GM12878 (cell line): ENCODE measurements at regions not wholly inside any gene's neighbourhood (a gene's known extent, or its start where the extent isn't known, plus 50 kb on each side); places are given as distances from the start of the nearest gene placed in this dataset.

Source experiments
- ATAC-seq: fragments of 200-7000 bp; cut with Tn5 transposase; 3 replicates; pipeline ENCODE4 v1.9.1; 2020; ENCODE audit warnings: mild to moderate bottlenecking, moderate library complexity
- BruUV-seq: library from RNA; stranded (reverse); fragments of 400-500 nt; replicated peaks from 2 replicates; lab custom pipeline; 2021; lab: Mats Ljungman, UMichigan
- CTCF ChIA-PET: fragments of 300-600 bp; sonication (Branson Sonifier 250); formaldehyde crosslinking; extraction: SDS; loops from one replicate; lab custom pipeline; 2021; ENCODE audit warnings: inconsistent platforms; lab: Yijun Ruan, JAX
- POLR2A ChIA-PET: fragments of 350-600 bp; formaldehyde crosslinking; extraction: SDS; loops from one replicate; lab custom pipeline; 2021; ENCODE audit warnings: inconsistent platforms; lab: Charles Lee
- RAD21 ChIA-PET: fragments of 300-600 bp; sonication (Branson Sonifier 250); formaldehyde crosslinking; loops from one replicate; lab custom pipeline; 2023; ENCODE audit warnings: antibody characterized with exemption; ENCODE audit not compliant: unreplicated experiment; lab: Charles Lee
- SMC1A ChIA-PET: fragments of 300-600 bp; sonication (Branson Sonifier 250); formaldehyde crosslinking; loops from one replicate; lab custom pipeline; 2023; ENCODE audit not compliant: unreplicated experiment, uncharacterized antibody; lab: Charles Lee
- DNase-seq: peaks from one replicate; pipeline ENCODE4 v3.0.0-alpha.2; 2011; ENCODE audit warnings: low read depth, low spot score
- FAIRE-seq: peaks from 3 replicates; lab custom pipeline; 2011; peaks lifted over from hg19 to GRCh38; lab: Jason Lieb, UNC
- H2AFZ ChIP-seq: 2 replicates; pipeline ENCODE4 v1.6.0; 2011; ENCODE audit warnings: low read depth, low read length, control low read depth; ENCODE audit not compliant: control insufficient read depth
- H3K27ac ChIP-seq: 2 replicates; pipeline ENCODE4 v1.5.1; 2011; ENCODE audit warnings: control low read depth; ENCODE audit not compliant: control insufficient read depth, insufficient read depth
- H3K27me3 ChIP-seq, 2 experiments: replicated peaks in 1 of 2; 2 replicates each; pipeline versions ENCODE4 v1.6.0 to v1.6.1; 2011; ENCODE audit warnings: low read length in 1 of 2; ENCODE audit not compliant: control insufficient read depth in 2 of 2, insufficient read depth in 2 of 2
- H3K36me3 ChIP-seq, 2 experiments: 2 replicates each; pipeline ENCODE4 v1.5.1; 2011; ENCODE audit warnings: low read length in 1 of 2; ENCODE audit not compliant: control insufficient read depth in 2 of 2, insufficient read depth in 2 of 2
- H3K4me1 ChIP-seq: 2 replicates; pipeline ENCODE4 v1.6.1; 2011; ENCODE audit warnings: mild to moderate bottlenecking, low read length, moderate library complexity, mixed read lengths; ENCODE audit not compliant: control insufficient read depth, insufficient read depth
- H3K4me2 ChIP-seq: 2 replicates; pipeline ENCODE4 v1.6.0; 2011; ENCODE audit warnings: control low read depth; ENCODE audit not compliant: control insufficient read depth, insufficient read depth
- H3K4me3 ChIP-seq: fragments of 200-600 bp; sonication (generic); 2 replicates; pipeline ENCODE4 v1.5.1; 2016
- H3K79me2 ChIP-seq: 2 replicates; pipeline ENCODE4 v1.6.0; 2011; ENCODE audit warnings: low read length; ENCODE audit not compliant: control insufficient read depth, insufficient read depth
- H3K9ac ChIP-seq: 2 replicates; pipeline ENCODE4 v1.8.0; 2011; ENCODE audit warnings: low read length, control low read depth, mixed read lengths; ENCODE audit not compliant: control insufficient read depth, insufficient read depth
- H3K9me3 ChIP-seq: replicated peaks from 3 replicates; pipeline ENCODE4 v1.5.1; 2011; ENCODE audit warnings: mild to moderate bottlenecking, low read length; ENCODE audit not compliant: control insufficient read depth, insufficient read depth
- H4K20me1 ChIP-seq: 2 replicates; pipeline ENCODE4 v1.6.0; 2011; ENCODE audit not compliant: control insufficient read depth, insufficient read depth
- KAT2A ChIP-seq: conservative IDR thresholded peaks from 2 replicates; pipeline ENCODE4 v1.6.1; 2011; ENCODE audit warnings: low read depth, low read length; ENCODE audit not compliant: control insufficient read depth
- WGBS: methylation state at CpG from one replicate; pipeline ENCODE4 v1.1.6; 2016; ENCODE audit warnings: low lambda C conversion rate; ENCODE audit not compliant: insufficient replicate concordance, insufficient coverage; ENCODE audit errors: missing lambda C conversion rate; 5-methylcytosine and 5-hydroxymethylcytosine counted together
- in situ Hi-C: fragments of 300-500 bp; cut with MboI; formaldehyde crosslinking; loops from 9 replicates; pipeline ENCODE4 v1.14.3; 2018; ENCODE audit warnings: mixed read lengths
- intact Hi-C: fragments of 100-400 bp; cut with micrococcal nuclease; formaldehyde crosslinking; loops from one replicate; pipeline ENCODE4 v1.14.2; 2022; ENCODE audit not compliant: unreplicated experiment
- TF ChIP-seq, protein P1 (sequence below): IDR thresholded peaks from 2 replicates; pipeline ENCODE4 v1.6.1; 2011; ENCODE audit warnings: low read depth, mild to moderate bottlenecking, low read length, moderate library complexity, borderline replicate concordance; ENCODE audit errors: extremely low read depth
- TF ChIP-seq, protein P2 (sequence below): fragments of 450-650 bp; IDR thresholded peaks from 2 replicates; pipeline ENCODE4 v1.6.1; 2017; ENCODE audit warnings: borderline replicate concordance
- TF ChIP-seq, protein P3 (sequence below): fragments of 450-650 bp; IDR thresholded peaks from 2 replicates; pipeline ENCODE4 v1.6.1; 2017; ENCODE audit warnings: mild to moderate bottlenecking, moderate library complexity
- TF ChIP-seq, protein P4 (sequence below): fragments of 450-650 bp; formaldehyde crosslinking; IDR thresholded peaks from 2 replicates; pipeline ENCODE4 v1.5.0; 2022; ENCODE audit warnings: mild to moderate bottlenecking, missing genetic modification characterization

DNA sequence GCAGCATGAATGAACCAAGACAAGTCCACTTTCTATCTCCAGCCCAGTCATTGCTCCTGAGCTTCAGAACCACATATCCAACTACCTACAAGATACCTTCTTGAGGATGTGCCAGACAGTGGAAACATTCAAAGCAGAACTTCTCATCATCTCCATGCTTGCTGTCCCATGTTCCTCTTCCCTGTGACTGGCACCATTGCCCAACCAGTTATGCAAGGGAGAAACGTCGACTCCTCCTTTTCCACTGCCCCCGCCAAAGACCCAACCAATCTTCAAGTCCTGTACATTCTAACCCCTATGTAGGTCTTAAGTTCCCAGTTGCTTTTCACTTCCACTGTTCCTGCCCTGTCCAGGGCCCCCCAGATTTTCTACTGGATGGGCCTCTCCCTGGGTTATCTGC is 225.7 kb downstream of the RPS24 start:
- H3K27ac ChIP-seq, result no peak overlapping the region
- no peak for FAIRE-seq
- H2AFZ ChIP-seq, result no peak overlapping the region
- ATAC-seq, result no peak
- TF ChIP-seq KAT2A, result no peak
- H3K27me3 ChIP-seq, result no peaks in the 10 kb centered on the region; a peak in 1 of 4 replicates
- no peak overlapping the region for H3K4me2 ChIP-seq
- H4K20me1 ChIP-seq, result no peaks in the 10 kb centered on the region
- no peak overlapping the region for H3K4me3 ChIP-seq
- intact Hi-C loops, result no loop called here
- SMC1A ChIA-PET, result interaction anchor here (1.8 kb wide), 1 partner anchor 398 kb away, joined by 5 read pairs; no protein-coding TSS in a partner anchor
- in situ Hi-C loops, result no loop called here
- no peaks in the 10 kb centered on the region for H3K36me3 ChIP-seq
- RAD21 ChIA-PET, result no interaction called here
- H3K79me2 ChIP-seq, result no peaks in the 10 kb centered on the region
- no peaks in the 10 kb centered on the region for H3K9me3 ChIP-seq
- H3K4me1 ChIP-seq, result no peaks in the 10 kb centered on the region
- WGBS, result 12% methylated on average over 3 of the region's 3 CpGs
- no peak overlapping the region for H3K9ac ChIP-seq
- no peak for DNase-seq
- CTCF ChIA-PET, result interaction anchor here (0.6 to 1.6 kb wide), 2 partner anchors 61 to 398 kb away, joined by 3 to 5 read pairs; no protein-coding TSS in a partner anchor
- POLR2A ChIA-PET, result no interaction called here
- BruUV-seq, result no TSS peak

DNA sequence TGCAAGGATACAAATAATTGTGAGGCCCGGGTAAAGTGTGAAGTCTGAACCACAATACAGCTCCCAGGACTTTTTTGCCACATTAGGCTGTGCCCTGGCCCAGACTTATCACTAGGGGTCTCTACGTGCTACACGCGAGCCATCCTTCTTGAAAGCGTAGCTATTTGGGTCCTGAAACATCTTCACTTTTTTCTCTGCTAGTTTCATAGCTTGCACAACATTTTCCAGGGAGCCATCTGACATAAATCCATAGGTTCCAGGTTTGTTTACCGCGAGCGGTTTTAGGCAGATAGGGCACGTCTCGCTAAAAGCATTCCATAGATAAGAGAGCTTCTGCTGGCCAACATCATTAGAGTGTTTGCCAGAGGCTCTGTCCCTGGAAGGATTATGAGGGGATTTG is 226.5 kb downstream of the RPS24 start:
- no peaks in the 10 kb centered on the region for H4K20me1 ChIP-seq
- BruUV-seq, result no TSS peak
- no peak overlapping the region for H3K9ac ChIP-seq
- CTCF ChIA-PET, result interaction anchor here (1.1 to 1.6 kb wide), 2 partner anchors 13 to 397 kb away, joined by 3 to 5 read pairs; no protein-coding TSS in a partner anchor
- H2AFZ ChIP-seq, result no peak overlapping the region
- no peaks in the 10 kb centered on the region for H3K4me1 ChIP-seq
- POLR2A ChIA-PET, result no interaction called here
- ATAC-seq, result no peak
- 39% methylated on average over 10 of the region's 10 CpGs for WGBS
- H3K4me2 ChIP-seq, result no peak overlapping the region
- RAD21 ChIA-PET, result interaction anchor here (0.9 kb wide), 1 partner anchor 43 kb away, joined by 3 read pairs; no protein-coding TSS in a partner anchor
- H3K27me3 ChIP-seq, result no peaks in the 10 kb centered on the region; a peak in 1 of 4 replicates
- SMC1A ChIA-PET, result interaction anchor here (1.8 kb wide), 1 partner anchor 397 kb away, joined by 5 read pairs; no protein-coding TSS in a partner anchor
- H3K4me3 ChIP-seq, result no peak overlapping the region
- FAIRE-seq, result no peak
- H3K9me3 ChIP-seq, result no peaks in the 10 kb centered on the region
- in situ Hi-C loops, result no loop called here
- intact Hi-C loops, result no loop called here
- no peaks in the 10 kb centered on the region for H3K36me3 ChIP-seq
- H3K79me2 ChIP-seq, result no peaks in the 10 kb centered on the region
- no peak overlapping the region for H3K27ac ChIP-seq
- DNase-seq, result no peak
- TF ChIP-seq, protein P1, sequence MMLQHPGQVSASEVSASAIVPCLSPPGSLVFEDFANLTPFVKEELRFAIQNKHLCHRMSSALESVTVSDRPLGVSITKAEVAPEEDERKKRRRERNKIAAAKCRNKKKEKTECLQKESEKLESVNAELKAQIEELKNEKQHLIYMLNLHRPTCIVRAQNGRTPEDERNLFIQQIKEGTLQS, result no peak
- TF ChIP-seq, protein P2, sequence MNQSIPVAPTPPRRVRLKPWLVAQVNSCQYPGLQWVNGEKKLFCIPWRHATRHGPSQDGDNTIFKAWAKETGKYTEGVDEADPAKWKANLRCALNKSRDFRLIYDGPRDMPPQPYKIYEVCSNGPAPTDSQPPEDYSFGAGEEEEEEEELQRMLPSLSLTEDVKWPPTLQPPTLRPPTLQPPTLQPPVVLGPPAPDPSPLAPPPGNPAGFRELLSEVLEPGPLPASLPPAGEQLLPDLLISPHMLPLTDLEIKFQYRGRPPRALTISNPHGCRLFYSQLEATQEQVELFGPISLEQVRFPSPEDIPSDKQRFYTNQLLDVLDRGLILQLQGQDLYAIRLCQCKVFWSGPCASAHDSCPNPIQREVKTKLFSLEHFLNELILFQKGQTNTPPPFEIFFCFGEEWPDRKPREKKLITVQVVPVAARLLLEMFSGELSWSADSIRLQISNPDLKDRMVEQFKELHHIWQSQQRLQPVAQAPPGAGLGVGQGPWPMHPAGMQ, result no peak
- TF ChIP-seq, protein P3, sequence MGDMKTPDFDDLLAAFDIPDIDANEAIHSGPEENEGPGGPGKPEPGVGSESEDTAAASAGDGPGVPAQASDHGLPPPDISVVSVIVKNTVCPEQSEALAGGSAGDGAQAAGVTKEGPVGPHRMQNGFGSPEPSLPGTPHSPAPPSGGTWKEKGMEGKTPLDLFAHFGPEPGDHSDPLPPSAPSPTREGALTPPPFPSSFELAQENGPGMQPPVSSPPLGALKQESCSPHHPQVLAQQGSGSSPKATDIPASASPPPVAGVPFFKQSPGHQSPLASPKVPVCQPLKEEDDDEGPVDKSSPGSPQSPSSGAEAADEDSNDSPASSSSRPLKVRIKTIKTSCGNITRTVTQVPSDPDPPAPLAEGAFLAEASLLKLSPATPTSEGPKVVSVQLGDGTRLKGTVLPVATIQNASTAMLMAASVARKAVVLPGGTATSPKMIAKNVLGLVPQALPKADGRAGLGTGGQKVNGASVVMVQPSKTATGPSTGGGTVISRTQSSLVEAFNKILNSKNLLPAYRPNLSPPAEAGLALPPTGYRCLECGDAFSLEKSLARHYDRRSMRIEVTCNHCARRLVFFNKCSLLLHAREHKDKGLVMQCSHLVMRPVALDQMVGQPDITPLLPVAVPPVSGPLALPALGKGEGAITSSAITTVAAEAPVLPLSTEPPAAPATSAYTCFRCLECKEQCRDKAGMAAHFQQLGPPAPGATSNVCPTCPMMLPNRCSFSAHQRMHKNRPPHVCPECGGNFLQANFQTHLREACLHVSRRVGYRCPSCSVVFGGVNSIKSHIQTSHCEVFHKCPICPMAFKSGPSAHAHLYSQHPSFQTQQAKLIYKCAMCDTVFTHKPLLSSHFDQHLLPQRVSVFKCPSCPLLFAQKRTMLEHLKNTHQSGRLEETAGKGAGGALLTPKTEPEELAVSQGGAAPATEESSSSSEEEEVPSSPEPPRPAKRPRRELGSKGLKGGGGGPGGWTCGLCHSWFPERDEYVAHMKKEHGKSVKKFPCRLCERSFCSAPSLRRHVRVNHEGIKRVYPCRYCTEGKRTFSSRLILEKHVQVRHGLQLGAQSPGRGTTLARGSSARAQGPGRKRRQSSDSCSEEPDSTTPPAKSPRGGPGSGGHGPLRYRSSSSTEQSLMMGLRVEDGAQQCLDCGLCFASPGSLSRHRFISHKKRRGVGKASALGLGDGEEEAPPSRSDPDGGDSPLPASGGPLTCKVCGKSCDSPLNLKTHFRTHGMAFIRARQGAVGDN, result no peak
- TF ChIP-seq, protein P4, sequence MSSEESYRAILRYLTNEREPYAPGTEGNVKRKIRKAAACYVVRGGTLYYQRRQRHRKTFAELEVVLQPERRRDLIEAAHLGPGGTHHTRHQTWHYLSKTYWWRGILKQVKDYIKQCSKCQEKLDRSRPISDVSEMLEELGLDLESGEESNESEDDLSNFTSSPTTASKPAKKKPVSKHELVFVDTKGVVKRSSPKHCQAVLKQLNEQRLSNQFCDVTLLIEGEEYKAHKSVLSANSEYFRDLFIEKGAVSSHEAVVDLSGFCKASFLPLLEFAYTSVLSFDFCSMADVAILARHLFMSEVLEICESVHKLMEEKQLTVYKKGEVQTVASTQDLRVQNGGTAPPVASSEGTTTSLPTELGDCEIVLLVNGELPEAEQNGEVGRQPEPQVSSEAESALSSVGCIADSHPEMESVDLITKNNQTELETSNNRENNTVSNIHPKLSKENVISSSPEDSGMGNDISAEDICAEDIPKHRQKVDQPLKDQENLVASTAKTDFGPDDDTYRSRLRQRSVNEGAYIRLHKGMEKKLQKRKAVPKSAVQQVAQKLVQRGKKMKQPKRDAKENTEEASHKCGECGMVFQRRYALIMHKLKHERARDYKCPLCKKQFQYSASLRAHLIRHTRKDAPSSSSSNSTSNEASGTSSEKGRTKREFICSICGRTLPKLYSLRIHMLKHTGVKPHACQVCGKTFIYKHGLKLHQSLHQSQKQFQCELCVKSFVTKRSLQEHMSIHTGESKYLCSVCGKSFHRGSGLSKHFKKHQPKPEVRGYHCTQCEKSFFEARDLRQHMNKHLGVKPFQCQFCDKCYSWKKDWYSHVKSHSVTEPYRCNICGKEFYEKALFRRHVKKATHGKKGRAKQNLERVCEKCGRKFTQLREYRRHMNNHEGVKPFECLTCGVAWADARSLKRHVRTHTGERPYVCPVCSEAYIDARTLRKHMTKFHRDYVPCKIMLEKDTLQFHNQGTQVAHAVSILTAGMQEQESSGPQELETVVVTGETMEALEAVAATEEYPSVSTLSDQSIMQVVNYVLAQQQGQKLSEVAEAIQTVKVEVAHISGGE, result no peak
